GM18517 (cell line): ENCODE measurements at regions not wholly inside any gene's neighbourhood (a gene's known extent, or its start where the extent isn't known, plus 50 kb on each side); places are given as distances from the start of the nearest gene placed in this dataset.
"Not testable (repeated sequence)": the region's sequence is repeated elsewhere in the genome, so short reads cannot be mapped to it uniquely, and the experiment has no call there.

Experiments used
- ATAC-seq: cut with Tn5 transposase; IDR thresholded peaks from one replicate; pipeline ENCODE4 v1.9.1; 2021; ENCODE audit warnings: mild to moderate bottlenecking, moderate library complexity; ENCODE audit not compliant: unreplicated experiment

GRCh38 chr16:87007907-87008306 is 309.3 kb downstream of the C16orf95 start:
- no peak for ATAC-seq

- no peak for ATAC-seq
These were observed 308.5 kb downstream of the C16orf95 start for GRCh38 chr16:87008664-87009063.

DNA sequence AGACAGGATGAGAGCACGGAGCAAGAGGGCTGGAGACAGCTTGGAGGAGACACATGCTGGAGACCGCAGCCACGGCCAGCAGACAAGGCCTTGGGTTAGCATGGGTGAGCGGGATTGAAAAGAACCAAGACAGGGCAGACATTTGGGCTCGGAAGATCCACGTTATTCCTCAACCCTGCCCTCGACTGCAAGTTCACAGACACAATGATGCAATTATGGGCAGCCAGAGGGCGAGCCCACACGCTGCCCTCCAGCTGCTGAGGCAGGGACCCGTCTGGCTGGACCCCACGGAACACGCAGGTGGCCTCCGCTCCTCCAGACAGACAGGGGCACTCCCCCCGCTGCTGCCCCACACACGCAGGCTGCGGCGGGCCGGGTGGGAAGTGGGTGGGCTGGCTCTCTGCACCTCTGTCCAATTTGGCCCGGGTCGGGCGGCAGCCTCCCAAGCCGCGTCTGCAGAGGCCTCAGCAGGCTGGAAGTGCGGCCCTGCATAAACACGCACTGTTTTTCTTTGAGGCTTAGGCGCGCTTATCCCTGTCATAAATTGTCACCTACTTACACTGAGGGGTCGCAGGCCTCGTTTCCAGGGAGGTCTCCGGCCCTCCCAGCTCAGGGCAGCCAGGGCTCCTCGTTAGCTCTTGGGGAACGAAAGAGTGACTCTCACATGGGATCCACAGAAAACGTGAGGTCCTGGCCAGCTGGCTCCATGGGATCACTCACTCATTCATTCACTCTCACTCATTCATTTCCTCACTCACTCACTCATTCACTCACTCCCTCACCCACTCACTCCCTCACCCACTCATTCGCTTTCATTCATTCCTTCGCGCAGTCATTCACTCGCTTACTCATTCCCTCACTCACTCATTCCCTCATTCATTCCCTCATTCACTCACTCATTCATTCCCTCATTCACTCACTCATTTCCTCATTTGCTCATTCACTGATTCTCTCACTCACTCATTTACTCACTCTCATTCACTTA is 303.9 kb downstream of the C16orf95 start:
- ATAC-seq: no peak

DNA sequence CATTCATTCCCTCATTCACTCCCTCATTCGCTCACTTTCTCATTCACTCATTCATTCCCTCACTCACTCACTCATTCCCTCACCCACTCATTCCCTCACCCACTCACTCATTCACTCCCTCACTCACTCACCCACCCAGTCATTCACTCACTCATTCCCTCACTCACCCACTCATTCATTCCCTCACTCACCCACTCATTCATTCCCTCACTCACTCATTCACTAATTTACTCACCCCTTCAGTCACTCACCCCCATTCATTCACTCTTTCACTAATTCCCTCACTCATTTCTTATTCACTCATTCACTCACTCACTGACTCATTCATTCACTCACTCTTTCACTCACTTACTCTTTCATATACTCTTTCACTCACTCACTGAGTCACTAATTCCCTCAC is 303.1 kb downstream of the C16orf95 start:
- no peak for ATAC-seq

DNA sequence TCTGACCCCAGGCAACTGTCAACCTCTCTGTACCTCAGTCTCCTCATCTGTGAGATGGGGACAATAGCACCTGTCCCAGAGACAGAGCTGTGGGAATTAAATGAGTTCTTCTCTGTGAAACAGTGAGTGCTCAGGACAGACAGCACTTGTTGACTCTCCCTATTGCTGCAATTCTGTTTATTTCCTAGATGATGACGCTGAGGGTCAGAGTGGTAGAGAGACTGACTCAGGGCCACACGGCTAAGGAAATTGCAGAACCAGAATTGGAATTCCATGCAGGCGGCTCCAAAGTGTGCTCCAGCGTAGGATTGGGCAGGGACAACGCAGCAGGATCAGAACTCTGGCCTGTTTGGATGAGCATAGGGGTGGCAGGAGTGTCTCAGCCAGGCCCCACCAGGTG is 302.2 kb downstream of the C16orf95 start:
- no peak for ATAC-seq

GRCh38 chr16:87016046-87017035 is 300.9 kb downstream of the C16orf95 start:
- no peak for ATAC-seq

GRCh38 chr16:87017371-87018012 is 299.7 kb downstream of the C16orf95 start:
- no peak for ATAC-seq

- no peak for ATAC-seq
These were observed 291.5 kb downstream of the C16orf95 start for GRCh38 chr16:87025676-87026075.

- ATAC-seq: no peak
These were observed 290.1 kb downstream of the C16orf95 start for GRCh38 chr16:87027056-87027616.

DNA sequence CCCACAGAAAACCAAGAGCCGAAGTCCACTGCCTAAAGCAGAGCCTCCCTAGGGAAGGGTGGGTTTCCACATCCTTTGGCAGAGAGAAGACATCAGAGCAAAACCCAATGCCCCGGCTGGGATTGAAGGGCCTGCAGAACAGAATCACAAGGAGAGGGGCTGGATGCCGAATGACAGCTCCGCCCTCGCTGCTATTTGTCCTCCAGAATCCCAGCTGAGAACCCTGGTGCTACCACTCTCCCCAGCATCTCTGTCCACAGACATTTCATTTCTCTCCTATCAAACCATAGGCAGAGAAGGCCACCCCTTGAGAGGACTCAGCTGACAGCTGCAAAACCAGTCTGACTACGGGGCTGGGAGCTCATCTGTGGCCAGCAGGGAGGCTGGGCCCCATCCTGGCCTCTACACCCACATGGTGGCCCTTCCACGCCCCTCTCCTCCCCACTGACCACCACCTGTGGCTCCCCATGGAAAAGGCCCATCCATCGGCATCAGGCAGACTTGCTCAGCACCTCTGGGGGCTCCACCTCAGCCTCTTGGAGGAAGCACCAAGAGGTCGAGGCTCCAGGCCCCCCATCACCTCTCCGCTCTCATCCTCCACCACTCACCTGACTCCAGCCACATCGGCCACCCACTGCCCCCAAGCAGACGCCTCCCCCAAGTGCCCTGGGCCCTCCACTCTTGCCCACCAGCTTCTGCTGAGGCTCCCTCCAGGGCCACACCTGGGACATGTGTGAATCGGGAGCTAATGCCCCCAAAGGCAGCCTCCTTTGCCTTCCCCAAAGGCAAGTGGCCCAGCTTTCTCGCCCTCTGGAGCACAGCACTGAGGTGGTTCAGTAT is 288.5 kb downstream of the C16orf95 start:
- ATAC-seq: no peak

DNA sequence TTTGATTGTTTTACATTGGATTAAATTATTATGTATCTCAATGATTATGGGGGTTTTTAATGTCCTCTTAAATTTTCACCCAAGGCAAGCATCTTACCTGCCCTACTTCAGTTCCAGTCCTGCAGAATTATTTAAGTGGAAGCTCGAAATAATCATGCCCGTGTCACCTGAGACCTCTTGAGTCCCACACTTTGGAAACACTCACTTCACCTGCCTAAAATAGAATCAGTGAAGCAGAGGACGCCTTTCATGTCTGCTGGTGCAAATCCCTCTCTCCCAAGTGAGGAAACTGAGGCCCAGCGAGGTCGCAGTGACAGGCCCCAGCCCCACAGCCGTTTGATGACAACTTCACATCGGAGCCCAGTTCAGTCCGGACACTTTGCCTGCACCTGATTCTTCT is 284.6 kb downstream of the C16orf95 start:
- ATAC-seq: no peak

GRCh38 chr16:87033021-87033471 is 284.1 kb downstream of the C16orf95 start:
- ATAC-seq: no peak

GRCh38 chr16:87033541-87034300 is 283.5 kb downstream of the C16orf95 start:
- ATAC-seq: no peak

DNA sequence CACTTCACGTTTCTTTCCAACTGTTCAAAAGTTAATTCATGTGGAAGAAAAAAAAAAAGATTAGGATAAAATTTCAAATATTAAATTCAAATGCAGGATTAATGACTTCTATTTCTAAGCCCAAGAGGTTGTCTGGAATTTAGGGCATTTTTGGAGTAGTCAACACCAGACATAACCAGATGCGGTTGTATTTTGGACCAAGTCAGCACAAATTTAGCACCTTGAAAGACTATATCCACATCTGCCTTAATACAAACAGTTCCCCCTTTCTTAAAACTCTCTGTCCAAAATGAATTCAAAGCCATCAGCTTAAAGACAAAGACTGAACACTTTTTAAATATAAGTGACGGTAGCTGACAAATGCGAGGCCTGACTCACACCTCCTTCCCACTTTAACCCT is 282.9 kb downstream of the C16orf95 start:
- no peak for ATAC-seq

DNA sequence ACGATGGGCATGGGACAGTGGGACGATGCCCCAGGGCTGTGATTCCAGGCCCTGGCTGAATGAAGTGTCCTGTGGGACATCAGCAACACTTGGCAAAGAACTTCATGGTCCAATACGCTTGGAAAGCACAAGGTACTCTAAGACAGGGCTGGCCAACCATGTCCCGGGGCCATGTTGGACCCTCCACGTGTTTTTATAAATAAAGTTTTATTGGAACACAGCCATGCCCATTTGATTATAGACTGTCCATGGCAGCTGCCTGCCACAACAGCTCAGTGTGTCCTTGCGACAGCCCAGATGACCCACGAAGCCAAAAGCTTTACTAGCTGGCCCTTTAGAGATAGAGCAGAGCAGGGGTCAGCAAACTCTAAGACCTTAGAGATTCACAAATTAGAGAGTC is 282.1 kb downstream of the C16orf95 start:
- no peak for ATAC-seq

GRCh38 chr16:87037012-87037411 is 280.2 kb downstream of the C16orf95 start:
- ATAC-seq: no peak

DNA sequence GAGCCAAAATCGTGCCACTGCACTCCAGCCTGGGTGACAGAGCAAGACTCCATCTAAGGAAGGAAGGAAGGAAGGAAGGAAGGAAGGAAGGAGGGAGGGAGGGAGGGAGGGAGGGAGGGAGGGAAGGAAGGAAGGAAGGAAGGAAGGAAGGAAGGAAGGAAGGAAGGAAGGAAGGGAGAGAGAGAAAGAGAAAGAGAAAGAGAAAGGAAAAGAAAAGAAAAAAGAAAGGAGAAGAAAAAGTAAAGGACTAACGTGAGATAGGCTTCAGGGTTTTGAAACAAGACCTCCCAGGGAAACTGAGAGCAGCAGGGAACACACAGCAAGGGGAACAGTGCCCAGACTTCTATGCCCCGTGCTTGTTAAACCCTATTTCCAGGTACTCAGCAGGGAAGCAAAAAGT is 278.7 kb downstream of the C16orf95 start:
- ATAC-seq: not testable (repeated sequence)

- no peak for ATAC-seq
These were observed 276.7 kb downstream of the C16orf95 start for GRCh38 chr16:87040169-87041117.
